WTC11 (cell line): ENCODE measurements at regions not wholly inside any gene's neighbourhood (a gene's known extent, or its start where the extent isn't known, plus 50 kb on each side); places are given as distances from the start of the nearest gene placed in this dataset.
"Not testable (repeated sequence)": the region's sequence is repeated elsewhere in the genome, so short reads cannot be mapped to it uniquely, and the experiment has no call there.

Experiments
- AFF4 ChIP-seq: sonication (generic); formaldehyde crosslinking; IDR thresholded peaks from 2 replicates; pipeline ENCODE4 v1.8.1; 2023; ENCODE audit warnings: mild to moderate bottlenecking, missing genetic modification reagents, borderline replicate concordance
- ATF3 ChIP-seq: sonication (generic); formaldehyde crosslinking; conservative IDR thresholded peaks from 2 replicates; pipeline ENCODE4 v1.8.1; 2022; ENCODE audit warnings: mild to moderate bottlenecking, missing genetic modification reagents
- CBFB ChIP-seq: sonication (generic); formaldehyde crosslinking; IDR thresholded peaks from 2 replicates; pipeline ENCODE4 v1.8.1; 2022; ENCODE audit warnings: mild to moderate bottlenecking, low read depth, missing genetic modification reagents
- CTCF ChIP-seq: fragments of 200-600 bp; IDR thresholded peaks from 2 replicates; pipeline ENCODE4 v1.8.0; 2022; ENCODE audit warnings: antibody characterized with exemption
- E2F4 ChIP-seq: sonication (generic); formaldehyde crosslinking; IDR thresholded peaks from 2 replicates; pipeline ENCODE4 v1.8.1; 2022; ENCODE audit warnings: low read depth, mild to moderate bottlenecking, moderate library complexity, missing genetic modification reagents, borderline replicate concordance
- KAT7 ChIP-seq: sonication (generic); formaldehyde crosslinking; IDR thresholded peaks from 2 replicates; pipeline ENCODE4 v1.8.1; 2023; ENCODE audit warnings: missing genetic modification reagents, mild to moderate bottlenecking, borderline replicate concordance
- MYBL2 ChIP-seq: sonication (generic); formaldehyde crosslinking; IDR thresholded peaks from 2 replicates; pipeline ENCODE4 v1.8.1; 2023; ENCODE audit warnings: mild to moderate bottlenecking, moderate library complexity, missing genetic modification reagents
- NR3C1 ChIP-seq: sonication (generic); formaldehyde crosslinking; conservative IDR thresholded peaks from 2 replicates; pipeline ENCODE4 v1.8.1; 2023; ENCODE audit warnings: low read depth, mild to moderate bottlenecking, missing genetic modification reagents
- TP53 ChIP-seq: sonication (generic); formaldehyde crosslinking; IDR thresholded peaks from 2 replicates; pipeline ENCODE4 v1.8.1; 2023; ENCODE audit warnings: mild to moderate bottlenecking, missing genetic modification reagents
- USF1 ChIP-seq: sonication (generic); formaldehyde crosslinking; IDR thresholded peaks from 2 replicates; pipeline ENCODE4 v1.8.0; 2022; ENCODE audit warnings: mild to moderate bottlenecking, missing genetic modification reagents
- ZNF138 ChIP-seq: sonication (generic); formaldehyde crosslinking; conservative IDR thresholded peaks from 2 replicates; pipeline ENCODE4 v1.8.1; 2022; ENCODE audit warnings: mild to moderate bottlenecking, moderate library complexity, missing genetic modification reagents

GRCh38 chr16:22718598-22718997 lies 95.4 kb upstream of the HS3ST2 start:
- not testable (repeated sequence) for TF ChIP-seq CTCF; CBFB (CRISPR knock-in tag); AFF4 (CRISPR knock-in tag); E2F4 (CRISPR knock-in tag); ATF3; NR3C1; ZNF138 (CRISPR knock-in tag); KAT7; MYBL2 (CRISPR knock-in tag); USF1 (CRISPR knock-in tag); TP53
